Endothelial cell of umbilical vein (primary cell): ENCODE measurements at regions not wholly inside any gene's neighbourhood (a gene's known extent, or its start where the extent isn't known, plus 50 kb on each side); places are given as distances from the start of the nearest gene placed in this dataset.

Experiments used
- CTCF ChIP-seq, 2 donors: IDR thresholded peaks; 1 replicate in 1 of 2; 2 replicates in 1 of 2; pipeline ENCODE4 v1.5.1; 2011; ENCODE audit warnings: low read length in 2 of 2, mild to moderate bottlenecking in 2 of 2, moderate library complexity in 2 of 2, control low read depth in 1 of 2, inconsistent platforms in 1 of 2, low read depth in 1 of 2; ENCODE audit not compliant: insufficient read depth in 1 of 2; ENCODE audit errors: extremely low read depth in 1 of 2
- FOS ChIP-seq: IDR thresholded peaks from 2 replicates; pipeline ENCODE4 v1.6.1; 2011; ENCODE audit warnings: mild to moderate bottlenecking, low read length, moderate library complexity, borderline replicate concordance; ENCODE audit not compliant: insufficient read depth
- TF ChIP-seq, protein P1 (sequence below): IDR thresholded peaks from 2 replicates; pipeline ENCODE4 v1.6.1; 2011; ENCODE audit not compliant: insufficient read depth, insufficient read length

DNA sequence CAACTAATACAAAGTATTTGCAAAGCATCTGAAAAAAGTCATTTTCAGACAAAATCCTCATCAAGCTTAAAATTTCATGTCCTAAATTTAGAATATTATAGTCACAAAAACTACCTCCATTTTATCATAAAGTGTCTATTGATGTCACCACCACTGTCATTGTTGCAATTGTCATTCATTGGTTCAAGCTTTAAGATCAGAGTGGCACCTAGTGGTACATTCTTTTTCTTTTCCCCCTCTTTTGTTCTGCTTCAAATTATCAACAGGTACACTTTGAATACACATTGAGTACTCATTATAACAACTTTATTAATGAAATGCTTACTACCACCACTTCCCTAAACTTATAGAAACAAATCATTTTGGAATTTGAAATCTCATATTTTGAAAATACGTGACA, 379.8 kb downstream of the SEC23A start:
- TF ChIP-seq, protein P1, sequence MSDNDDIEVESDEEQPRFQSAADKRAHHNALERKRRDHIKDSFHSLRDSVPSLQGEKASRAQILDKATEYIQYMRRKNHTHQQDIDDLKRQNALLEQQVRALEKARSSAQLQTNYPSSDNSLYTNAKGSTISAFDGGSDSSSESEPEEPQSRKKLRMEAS, result no peak
- TF ChIP-seq CTCF (IDR thresholded peaks at IDR 0.05; ENCODE audit: extremely low read depth in 1 of 2, insufficient read depth in 1 of 2, low read depth in 1 of 2, low read length in 2 of 2) (no peak), FOS (no peak)
